ENCODE measurements at regions not wholly inside any gene's neighbourhood (a gene's known extent, or its start where the extent isn't known, plus 50 kb on each side); places are given as distances from the start of the nearest gene placed in this dataset.

DNA sequence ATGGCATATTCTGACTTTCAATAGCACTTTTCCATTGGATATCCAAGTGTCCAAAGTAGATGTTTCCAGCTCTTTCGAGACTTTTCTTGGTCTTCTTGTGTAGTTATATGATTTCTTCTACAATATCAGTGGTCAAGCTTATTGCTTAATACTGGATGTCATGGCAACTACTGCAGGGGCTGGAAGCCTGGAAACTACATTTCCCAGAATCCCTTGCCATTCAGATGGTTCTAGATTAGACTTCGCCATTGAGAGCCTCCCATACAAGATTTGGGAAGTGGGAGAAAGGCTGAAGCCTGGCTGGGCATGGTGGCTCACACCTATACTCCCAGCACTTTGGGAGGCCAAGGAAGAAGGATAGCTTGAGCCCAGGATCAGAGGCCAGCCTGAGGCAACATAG lies 153.6 kb downstream of the C16orf95 start:
- TF ChIP-seq, protein P1, sequence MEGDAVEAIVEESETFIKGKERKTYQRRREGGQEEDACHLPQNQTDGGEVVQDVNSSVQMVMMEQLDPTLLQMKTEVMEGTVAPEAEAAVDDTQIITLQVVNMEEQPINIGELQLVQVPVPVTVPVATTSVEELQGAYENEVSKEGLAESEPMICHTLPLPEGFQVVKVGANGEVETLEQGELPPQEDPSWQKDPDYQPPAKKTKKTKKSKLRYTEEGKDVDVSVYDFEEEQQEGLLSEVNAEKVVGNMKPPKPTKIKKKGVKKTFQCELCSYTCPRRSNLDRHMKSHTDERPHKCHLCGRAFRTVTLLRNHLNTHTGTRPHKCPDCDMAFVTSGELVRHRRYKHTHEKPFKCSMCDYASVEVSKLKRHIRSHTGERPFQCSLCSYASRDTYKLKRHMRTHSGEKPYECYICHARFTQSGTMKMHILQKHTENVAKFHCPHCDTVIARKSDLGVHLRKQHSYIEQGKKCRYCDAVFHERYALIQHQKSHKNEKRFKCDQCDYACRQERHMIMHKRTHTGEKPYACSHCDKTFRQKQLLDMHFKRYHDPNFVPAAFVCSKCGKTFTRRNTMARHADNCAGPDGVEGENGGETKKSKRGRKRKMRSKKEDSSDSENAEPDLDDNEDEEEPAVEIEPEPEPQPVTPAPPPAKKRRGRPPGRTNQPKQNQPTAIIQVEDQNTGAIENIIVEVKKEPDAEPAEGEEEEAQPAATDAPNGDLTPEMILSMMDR (IDR thresholded peaks at IDR 0.05; ENCODE audit: borderline replicate concordance, extremely low read depth, low read length, poor library complexity, severe bottlenecking), result no peak
- TF ChIP-seq EZH2 (IDR thresholded peaks at IDR 0.05; ENCODE audit: borderline replicate concordance, low read depth, low read length, severe bottlenecking), result no peak
